ENCODE measurements at regions not wholly inside any gene's neighbourhood (a gene's known extent, or its start where the extent isn't known, plus 50 kb on each side); places are given as distances from the start of the nearest gene placed in this dataset.

DNA sequence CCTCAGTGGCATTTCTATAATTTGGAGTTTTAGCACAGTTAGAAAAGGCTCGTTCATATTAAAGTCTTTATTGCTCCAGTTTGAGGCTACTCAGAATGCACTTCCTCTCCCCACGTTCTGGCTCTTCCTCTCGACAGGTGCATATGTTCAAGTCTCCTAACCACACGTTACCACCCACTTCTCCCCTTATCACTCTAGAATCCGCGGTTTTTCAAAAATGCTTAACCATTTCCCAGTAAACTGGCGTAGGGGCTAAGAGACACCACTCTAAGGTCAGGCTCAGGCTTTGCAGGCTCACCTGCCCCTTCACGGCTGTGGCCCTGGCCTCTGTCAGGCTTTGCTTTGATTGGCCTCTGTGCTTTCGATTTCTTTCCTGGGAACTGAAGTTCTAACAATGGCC, 383.6 kb downstream of the GLRX3 start:
- Histone ChIP-seq H3K9me3 (no peaks in the 10 kb centered on the region), H3K27ac (no peak overlapping the region), H3K27me3 (no peaks in the 10 kb centered on the region), H3K36me3 (no peaks in the 10 kb centered on the region), H3K4me3 (no peak overlapping the region), H3K4me1 (no peaks in the 10 kb centered on the region)
- intact Hi-C loops (cut with DNase I; ENCODE audit: low total_unique reads), result no loop called here
- TF ChIP-seq, protein P1, sequence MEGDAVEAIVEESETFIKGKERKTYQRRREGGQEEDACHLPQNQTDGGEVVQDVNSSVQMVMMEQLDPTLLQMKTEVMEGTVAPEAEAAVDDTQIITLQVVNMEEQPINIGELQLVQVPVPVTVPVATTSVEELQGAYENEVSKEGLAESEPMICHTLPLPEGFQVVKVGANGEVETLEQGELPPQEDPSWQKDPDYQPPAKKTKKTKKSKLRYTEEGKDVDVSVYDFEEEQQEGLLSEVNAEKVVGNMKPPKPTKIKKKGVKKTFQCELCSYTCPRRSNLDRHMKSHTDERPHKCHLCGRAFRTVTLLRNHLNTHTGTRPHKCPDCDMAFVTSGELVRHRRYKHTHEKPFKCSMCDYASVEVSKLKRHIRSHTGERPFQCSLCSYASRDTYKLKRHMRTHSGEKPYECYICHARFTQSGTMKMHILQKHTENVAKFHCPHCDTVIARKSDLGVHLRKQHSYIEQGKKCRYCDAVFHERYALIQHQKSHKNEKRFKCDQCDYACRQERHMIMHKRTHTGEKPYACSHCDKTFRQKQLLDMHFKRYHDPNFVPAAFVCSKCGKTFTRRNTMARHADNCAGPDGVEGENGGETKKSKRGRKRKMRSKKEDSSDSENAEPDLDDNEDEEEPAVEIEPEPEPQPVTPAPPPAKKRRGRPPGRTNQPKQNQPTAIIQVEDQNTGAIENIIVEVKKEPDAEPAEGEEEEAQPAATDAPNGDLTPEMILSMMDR (IDR thresholded peaks at IDR 0.05), result no peak
- TF ChIP-seq POLR2A (IDR thresholded peaks at IDR 0.05), result no peak
- no peak for TF ChIP-seq POLR2AphosphoS5 (IDR thresholded peaks at IDR 0.05)
- no peak for TF ChIP-seq EP300 (IDR thresholded peaks at IDR 0.05; ENCODE audit: low read depth)
- 79 to 80% methylated on average over 7 to 9 of the region's 9 CpGs for WGBS, 2 donors (ENCODE audit: low coverage in 1 of 2)
- no peak for DNase-seq
- in situ Hi-C loops (cut with MboI; ENCODE audit: low pct_ligation_motif_present in 1 of 4, low pct_unique_long_range_greater_than_20kb in 1 of 4, low sequenced_read_pairs in 3 of 4), result no loop called here

DNA sequence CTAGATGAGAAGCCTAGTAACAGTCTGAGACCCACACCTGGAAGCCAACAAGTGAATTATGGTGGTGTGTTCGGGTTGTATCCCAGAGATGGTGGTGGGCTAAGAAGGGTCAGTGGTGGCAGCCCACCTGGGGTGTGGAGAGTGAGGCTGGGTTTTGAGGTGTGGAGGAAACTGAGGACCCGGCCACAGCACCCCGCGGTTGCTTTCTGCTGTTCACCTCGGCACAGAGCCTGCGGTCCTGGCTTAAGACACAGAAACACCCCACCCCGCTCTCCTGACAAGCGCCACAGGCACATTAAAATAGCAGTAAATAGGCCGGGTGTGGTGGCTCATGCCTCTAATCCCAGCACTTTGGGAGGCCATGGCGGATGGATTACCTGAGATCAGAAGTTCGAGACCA, 395.1 kb downstream of the GLRX3 start:
- no peak for DNase-seq
- no peaks in the 10 kb centered on the region for H3K9me3 ChIP-seq
- intact Hi-C loops (cut with DNase I; ENCODE audit: low total_unique reads) (no loop called here), in situ Hi-C loops (cut with MboI; ENCODE audit: low pct_ligation_motif_present in 1 of 4, low pct_unique_long_range_greater_than_20kb in 1 of 4, low sequenced_read_pairs in 3 of 4) (no loop called here)
- WGBS, 2 donors (ENCODE audit: low coverage in 1 of 2), result 88% methylated on average over 11 of the region's 11 CpGs; no CpG with 5 or more reads in 1 of the 2 donors
- H3K4me1 ChIP-seq, result no peaks in the 10 kb centered on the region
- H3K4me3 ChIP-seq, result no peak overlapping the region
- no peaks in the 10 kb centered on the region for H3K36me3 ChIP-seq
- no peak overlapping the region for H3K27ac ChIP-seq
- TF ChIP-seq EP300 (IDR thresholded peaks at IDR 0.05; ENCODE audit: low read depth), result no peak
- no peak for TF ChIP-seq POLR2A (IDR thresholded peaks at IDR 0.05)
- no peak for TF ChIP-seq POLR2AphosphoS5 (IDR thresholded peaks at IDR 0.05)
- TF ChIP-seq, protein P1 (IDR thresholded peaks at IDR 0.05), result no peak
- H3K27me3 ChIP-seq, result no peaks in the 10 kb centered on the region

DNA sequence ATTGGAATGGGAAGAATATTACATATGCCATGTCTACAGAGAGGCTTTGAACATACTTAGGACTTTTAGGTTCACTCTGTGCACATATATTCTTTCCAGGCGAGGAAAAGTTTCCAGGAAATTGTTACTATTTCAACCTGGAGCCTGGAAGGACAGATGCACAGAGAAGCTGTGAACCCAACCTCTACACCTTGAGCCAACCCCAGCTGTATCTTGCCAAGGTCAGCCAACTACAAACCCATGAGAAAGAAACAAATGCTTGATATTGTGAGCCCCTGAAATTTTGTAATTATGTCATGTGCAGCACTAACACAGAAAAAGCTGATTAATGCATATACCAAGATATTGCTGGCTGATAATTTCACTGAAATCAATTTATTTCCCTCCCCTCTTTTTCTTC, 404.9 kb downstream of the GLRX3 start:
- WGBS, 2 donors (ENCODE audit: low coverage in 1 of 2), result 93% methylated on average over 1 of the region's 1 CpG; no CpG with 5 or more reads in 1 of the 2 donors
- Histone ChIP-seq H3K27me3 (no peaks in the 10 kb centered on the region), H3K36me3 (no peaks in the 10 kb centered on the region), H3K4me1 (no peaks in the 10 kb centered on the region), H3K4me3 (no peak overlapping the region), H3K9me3 (no peaks in the 10 kb centered on the region), H3K27ac (no peak overlapping the region)
- no peak for DNase-seq
- intact Hi-C loops (cut with DNase I; ENCODE audit: low total_unique reads) (no loop called here), in situ Hi-C loops (cut with MboI; ENCODE audit: low pct_ligation_motif_present in 1 of 4, low pct_unique_long_range_greater_than_20kb in 1 of 4, low sequenced_read_pairs in 3 of 4) (no loop called here)
- TF ChIP-seq POLR2A (IDR thresholded peaks at IDR 0.05) (no peak), EP300 (IDR thresholded peaks at IDR 0.05; ENCODE audit: low read depth) (no peak), POLR2AphosphoS5 (IDR thresholded peaks at IDR 0.05) (no peak)
- TF ChIP-seq, protein P1 (IDR thresholded peaks at IDR 0.05), result no peak

DNA sequence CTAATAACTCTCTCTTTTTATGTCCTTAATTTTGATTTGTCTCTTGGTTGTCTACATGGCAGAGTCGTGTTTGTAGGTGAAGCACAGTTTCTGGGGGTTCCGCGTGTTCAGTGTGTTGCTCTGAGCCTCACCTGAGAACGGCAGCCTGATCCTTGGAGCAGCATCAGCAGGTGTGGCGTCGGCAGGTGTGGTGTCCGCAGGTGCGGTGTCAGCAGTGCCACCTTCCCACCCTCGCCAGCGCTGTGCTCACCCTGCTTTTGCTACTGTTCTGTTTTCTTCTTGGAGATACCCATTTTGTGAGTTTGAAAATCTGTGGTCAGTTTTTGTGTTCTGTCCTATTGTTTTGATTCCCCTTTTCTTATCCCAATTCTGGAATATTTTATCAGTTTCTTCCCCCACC, 406.6 kb downstream of the GLRX3 start:
- no peak for TF ChIP-seq POLR2AphosphoS5 (IDR thresholded peaks at IDR 0.05)
- no peak for TF ChIP-seq EP300 (IDR thresholded peaks at IDR 0.05; ENCODE audit: low read depth)
- TF ChIP-seq, protein P1 (IDR thresholded peaks at IDR 0.05), result no peak
- no peaks in the 10 kb centered on the region for H3K27me3 ChIP-seq
- no peak overlapping the region for H3K27ac ChIP-seq
- no peaks in the 10 kb centered on the region for H3K4me1 ChIP-seq
- intact Hi-C loops (cut with DNase I; ENCODE audit: low total_unique reads), result no loop called here
- in situ Hi-C loops (cut with MboI; ENCODE audit: low pct_ligation_motif_present in 1 of 4, low pct_unique_long_range_greater_than_20kb in 1 of 4, low sequenced_read_pairs in 3 of 4), result no loop called here
- no peaks in the 10 kb centered on the region for H3K9me3 ChIP-seq
- no peaks in the 10 kb centered on the region for H3K36me3 ChIP-seq
- H3K4me3 ChIP-seq, result no peak overlapping the region
- WGBS, 2 donors (ENCODE audit: low coverage in 1 of 2), result 79 to 81% methylated on average over 10 of the region's 10 CpGs
- DNase-seq, result no peak
